A673 (cell line): ENCODE measurements at regions not wholly inside any gene's neighbourhood (a gene's known extent, or its start where the extent isn't known, plus 50 kb on each side); places are given as distances from the start of the nearest gene placed in this dataset.

Experiments
- BruUV-seq: library from RNA; stranded (reverse); fragments of 400-500 nt; replicated peaks from 2 replicates; lab custom pipeline; 2021; lab: Mats Ljungman, UMichigan
- CTCF ChIA-PET: fragments of 300-600 bp; sonication (Branson Sonifier 250); formaldehyde crosslinking; loops from one replicate; lab custom pipeline; 2022; ENCODE audit warnings: antibody characterized with exemption; lab: Charles Lee
- POLR2A ChIA-PET: fragments of 300-600 bp; sonication (Branson Sonifier 250); formaldehyde crosslinking; loops from one replicate; lab custom pipeline; 2022; ENCODE audit warnings: antibody characterized with exemption; ENCODE audit not compliant: low non-redundant PET; lab: Charles Lee
- DNase-seq: peaks from one replicate; pipeline ENCODE4 v3.0.0-alpha.2; 2015; ENCODE audit warnings: low spot score
- H3K27ac ChIP-seq: fragments of 200-600 bp; sonication (generic); 2 replicates; pipeline ENCODE4 v1.5.1; 2016; ENCODE audit warnings: mixed run types, low read depth, mild to moderate bottlenecking, mixed read lengths, antibody characterized with exemption, low read length; ENCODE audit not compliant: poor library complexity, severe bottlenecking
- H3K27me3 ChIP-seq: fragments of 200-600 bp; sonication (generic); replicated peaks from 2 replicates; pipeline ENCODE4 v1.6.1; 2017; ENCODE audit warnings: mixed run types, low read depth, mild to moderate bottlenecking, mixed read lengths, antibody characterized with exemption, low read length; ENCODE audit not compliant: insufficient read depth, poor library complexity
- H3K36me3 ChIP-seq: fragments of 200-600 bp; sonication (generic); 2 replicates; pipeline ENCODE4 v1.6.1; 2016; ENCODE audit warnings: mixed run types, mild to moderate bottlenecking, mixed read lengths, antibody characterized with exemption, low read length; ENCODE audit not compliant: insufficient read depth, poor library complexity, severe bottlenecking
- H3K4me1 ChIP-seq: fragments of 200-600 bp; sonication (generic); 2 replicates; pipeline ENCODE4 v1.6.1; 2017; ENCODE audit warnings: mixed run types, mild to moderate bottlenecking, mixed read lengths, antibody characterized with exemption, low read length; ENCODE audit not compliant: insufficient read depth, poor library complexity, severe bottlenecking
- H3K4me3 ChIP-seq: fragments of 200-600 bp; sonication (generic); 2 replicates; pipeline ENCODE4 v1.5.1; 2016; ENCODE audit warnings: low read depth, mixed run types, mild to moderate bottlenecking, mixed read lengths, low read length; ENCODE audit not compliant: poor library complexity, severe bottlenecking
- H3K9me3 ChIP-seq: fragments of 200-600 bp; sonication (generic); 2 replicates; pipeline ENCODE4 v1.6.1; 2016; ENCODE audit warnings: mixed run types, low read depth, mild to moderate bottlenecking, mixed read lengths, antibody characterized with exemption, low read length; ENCODE audit not compliant: poor library complexity, severe bottlenecking
- CTCF ChIP-seq: fragments of 300-800, 200-600 bp; sonication (generic); conservative IDR thresholded peaks from 2 replicates; pipeline ENCODE4 v1.5.1; 2017; ENCODE audit warnings: low read depth, mild to moderate bottlenecking, antibody characterized with exemption, low read length, moderate library complexity, mixed read lengths
- EZH2 ChIP-seq: fragments of 200-600 bp; sonication (generic); IDR thresholded peaks from 2 replicates; pipeline ENCODE4 v1.6.1; 2017; ENCODE audit warnings: borderline replicate concordance, low read depth, mild to moderate bottlenecking, mixed read lengths, antibody characterized with exemption, low read length; ENCODE audit not compliant: poor library complexity, severe bottlenecking
- intact Hi-C: fragments of 100-400 bp; cut with micrococcal nuclease; formaldehyde crosslinking; loops from one replicate; pipeline ENCODE4 v1.10.0; 2022; ENCODE audit not compliant: unreplicated experiment

- Histone ChIP-seq H3K9me3 (no peaks in the 10 kb centered on the region), H3K36me3 (no peaks in the 10 kb centered on the region), H3K27ac (no peak overlapping the region), H3K4me1 (no peaks in the 10 kb centered on the region), H3K27me3 (no peaks in the 10 kb centered on the region), H3K4me3 (no peak overlapping the region)
- CTCF ChIA-PET: no interaction called here
- no peak for DNase-seq
- POLR2A ChIA-PET: interaction anchor here (0.6 kb wide), 1 partner anchor 104 kb away, joined by 3 read pairs; no protein-coding TSS in a partner anchor
- BruUV-seq: no TSS peak
- TF ChIP-seq EZH2 (no peak), CTCF (no peak)
- intact Hi-C loops: no loop called here
These were observed 195.2 kb upstream of the MCTP2 start for GRCh38 chr15:94036156-94036555.

DNA sequence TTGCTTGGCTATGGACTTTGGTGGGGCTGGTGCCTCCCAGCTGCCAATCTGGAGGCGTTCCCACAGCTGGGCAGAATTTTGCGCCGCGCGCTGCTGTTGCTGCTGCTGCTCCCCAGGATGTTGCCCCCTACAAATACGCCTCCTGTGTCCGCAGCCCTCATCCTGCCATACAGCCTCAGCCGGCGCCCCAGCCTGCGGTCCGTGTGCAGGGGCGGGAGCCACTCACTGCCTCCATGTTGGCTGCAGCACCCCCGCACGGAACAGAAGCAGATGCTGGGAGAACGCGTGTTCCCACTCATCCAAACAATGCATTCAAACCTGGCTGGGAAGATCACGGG is 197.7 kb upstream of the MCTP2 start:
- BruUV-seq: no TSS peak
- intact Hi-C loops: no loop called here
- H3K36me3 ChIP-seq: no peaks in the 10 kb centered on the region
- no peaks in the 10 kb centered on the region for H3K27me3 ChIP-seq
- ChIA-PET CTCF (no interaction called here), POLR2A (no interaction called here)
- no peak overlapping the region for H3K4me3 ChIP-seq
- no peak overlapping the region for H3K27ac ChIP-seq
- no peaks in the 10 kb centered on the region for H3K4me1 ChIP-seq
- no peak for DNase-seq
- no peak for TF ChIP-seq EZH2
- TF ChIP-seq CTCF: no peak
- H3K9me3 ChIP-seq: no peaks in the 10 kb centered on the region

DNA sequence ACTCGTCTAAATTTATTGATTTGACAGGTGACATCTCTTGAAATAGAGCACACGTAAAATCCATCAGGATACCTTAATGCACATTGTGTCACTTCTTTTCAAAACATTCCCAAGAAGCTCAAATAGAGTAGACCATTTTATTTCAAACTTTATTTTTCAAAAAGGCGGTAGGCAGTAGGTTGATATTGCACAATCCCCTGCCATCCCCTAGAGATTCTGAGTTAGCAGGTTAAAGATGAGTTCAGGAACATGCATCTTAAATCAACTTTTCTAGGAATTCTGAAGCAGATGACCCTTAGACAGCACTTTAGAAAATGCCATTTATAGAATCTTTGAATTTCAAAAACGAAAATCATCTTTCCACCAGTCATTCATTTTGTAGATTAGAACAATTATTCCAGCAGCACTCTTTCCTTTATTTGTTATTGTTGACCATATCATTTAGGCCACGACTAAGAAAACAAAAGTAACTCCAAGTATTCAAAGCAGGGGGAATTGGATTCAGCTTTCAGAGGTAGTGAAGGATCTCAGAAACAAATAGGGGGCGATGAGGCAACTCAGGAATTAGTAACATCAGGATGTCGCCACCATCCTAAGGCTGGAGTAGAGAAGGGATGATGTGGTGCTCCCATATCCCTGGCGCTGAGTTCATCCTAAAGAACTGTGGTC is 198.2 kb upstream of the MCTP2 start:
- Histone ChIP-seq H3K9me3 (no peaks in the 10 kb centered on the region), H3K36me3 (no peaks in the 10 kb centered on the region), H3K4me1 (no peaks in the 10 kb centered on the region), H3K27me3 (no peaks in the 10 kb centered on the region), H3K4me3 (no peak overlapping the region), H3K27ac (no peak overlapping the region)
- ChIA-PET CTCF (no interaction called here), POLR2A (no interaction called here)
- DNase-seq: no peak
- no TSS peak for BruUV-seq
- intact Hi-C loops: no loop called here
- TF ChIP-seq CTCF: no peak
- TF ChIP-seq EZH2: no peak
